ENCODE measurements at regions not wholly inside any gene's neighbourhood (a gene's known extent, or its start where the extent isn't known, plus 50 kb on each side); places are given as distances from the start of the nearest gene placed in this dataset.
A peak's percentile ranks its signal among the peaks of the same experiment; 100 is the strongest.

DNA sequence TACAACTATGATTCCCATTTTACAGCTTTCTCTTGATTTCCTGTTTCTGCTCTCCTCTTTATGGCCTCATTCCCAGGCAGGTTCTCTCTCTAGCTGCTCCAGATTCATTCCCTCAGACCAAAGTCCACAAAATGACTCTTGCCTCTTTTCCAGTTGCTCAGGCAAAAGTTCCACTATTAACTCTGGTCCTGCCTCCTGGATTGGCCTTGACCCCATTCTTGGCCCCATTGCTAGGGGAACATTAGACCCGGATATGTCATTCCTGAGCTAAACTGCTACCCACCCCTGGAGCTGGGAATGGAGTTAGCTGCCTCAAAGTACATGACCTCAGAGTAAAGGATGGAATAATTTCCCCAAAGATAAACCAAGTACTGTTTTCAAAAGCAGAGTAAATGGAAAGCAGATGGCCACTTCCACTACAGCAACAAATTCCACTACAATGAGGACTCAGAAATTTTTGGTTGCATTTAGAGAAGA, 73.0 kb upstream of the GAP43 start:
- peak; percentile 10 for DNase-seq (ENCODE audit: extremely low read depth, low read depth)

DNA sequence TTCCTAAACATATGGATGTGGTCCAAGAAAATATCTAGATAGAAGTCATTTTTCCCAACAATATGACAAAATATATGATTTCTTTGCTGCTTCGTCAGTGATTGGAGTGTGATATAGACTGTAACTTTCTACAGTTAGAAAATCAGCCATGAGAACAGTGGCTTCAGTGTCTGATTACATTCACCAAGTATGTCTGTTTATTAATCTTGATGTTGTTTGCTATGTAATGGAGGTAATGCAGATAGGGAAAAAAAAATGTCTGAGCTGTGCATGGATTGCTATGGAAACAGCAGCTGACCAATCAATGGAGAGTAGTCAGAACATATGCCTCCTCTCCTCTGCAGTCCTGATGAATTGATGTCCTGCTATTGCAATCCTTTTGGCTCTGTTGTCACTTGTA, 72.3 kb upstream of the GAP43 start:
- DNase-seq (ENCODE audit: extremely low read depth, low read depth) = no peak
- TF ChIP-seq, protein P1, sequence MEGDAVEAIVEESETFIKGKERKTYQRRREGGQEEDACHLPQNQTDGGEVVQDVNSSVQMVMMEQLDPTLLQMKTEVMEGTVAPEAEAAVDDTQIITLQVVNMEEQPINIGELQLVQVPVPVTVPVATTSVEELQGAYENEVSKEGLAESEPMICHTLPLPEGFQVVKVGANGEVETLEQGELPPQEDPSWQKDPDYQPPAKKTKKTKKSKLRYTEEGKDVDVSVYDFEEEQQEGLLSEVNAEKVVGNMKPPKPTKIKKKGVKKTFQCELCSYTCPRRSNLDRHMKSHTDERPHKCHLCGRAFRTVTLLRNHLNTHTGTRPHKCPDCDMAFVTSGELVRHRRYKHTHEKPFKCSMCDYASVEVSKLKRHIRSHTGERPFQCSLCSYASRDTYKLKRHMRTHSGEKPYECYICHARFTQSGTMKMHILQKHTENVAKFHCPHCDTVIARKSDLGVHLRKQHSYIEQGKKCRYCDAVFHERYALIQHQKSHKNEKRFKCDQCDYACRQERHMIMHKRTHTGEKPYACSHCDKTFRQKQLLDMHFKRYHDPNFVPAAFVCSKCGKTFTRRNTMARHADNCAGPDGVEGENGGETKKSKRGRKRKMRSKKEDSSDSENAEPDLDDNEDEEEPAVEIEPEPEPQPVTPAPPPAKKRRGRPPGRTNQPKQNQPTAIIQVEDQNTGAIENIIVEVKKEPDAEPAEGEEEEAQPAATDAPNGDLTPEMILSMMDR (IDR thresholded peaks at IDR 0.05; ENCODE audit: low read depth, low read length) = no peak

More for the DNA sequence above, 73.0 kb upstream of the GAP43 start:
- TF ChIP-seq, protein P1 (IDR thresholded peaks at IDR 0.05; ENCODE audit: low read depth, low read length) = no peak

DNA sequence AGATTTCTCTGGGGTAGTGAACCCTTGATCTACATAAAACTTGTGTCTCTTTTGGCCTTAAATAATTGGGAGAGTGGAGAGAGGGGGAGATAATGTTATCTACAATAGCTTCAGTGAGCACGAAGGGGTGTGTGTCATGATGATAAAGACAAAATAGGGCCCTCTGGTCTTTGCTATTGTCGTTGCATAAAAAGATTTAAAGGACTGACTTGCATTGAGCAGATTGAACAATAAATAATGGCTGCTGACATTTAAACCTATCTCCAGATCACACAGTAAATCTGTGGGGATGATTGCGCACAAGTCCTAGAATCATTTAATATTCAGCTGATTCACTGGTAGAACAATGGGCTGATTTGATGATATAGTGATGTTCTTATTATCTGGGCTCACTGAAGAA, 71.3 kb upstream of the GAP43 start:
- TF ChIP-seq, protein P1 (IDR thresholded peaks at IDR 0.05; ENCODE audit: low read depth, low read length) = no peak

DNA sequence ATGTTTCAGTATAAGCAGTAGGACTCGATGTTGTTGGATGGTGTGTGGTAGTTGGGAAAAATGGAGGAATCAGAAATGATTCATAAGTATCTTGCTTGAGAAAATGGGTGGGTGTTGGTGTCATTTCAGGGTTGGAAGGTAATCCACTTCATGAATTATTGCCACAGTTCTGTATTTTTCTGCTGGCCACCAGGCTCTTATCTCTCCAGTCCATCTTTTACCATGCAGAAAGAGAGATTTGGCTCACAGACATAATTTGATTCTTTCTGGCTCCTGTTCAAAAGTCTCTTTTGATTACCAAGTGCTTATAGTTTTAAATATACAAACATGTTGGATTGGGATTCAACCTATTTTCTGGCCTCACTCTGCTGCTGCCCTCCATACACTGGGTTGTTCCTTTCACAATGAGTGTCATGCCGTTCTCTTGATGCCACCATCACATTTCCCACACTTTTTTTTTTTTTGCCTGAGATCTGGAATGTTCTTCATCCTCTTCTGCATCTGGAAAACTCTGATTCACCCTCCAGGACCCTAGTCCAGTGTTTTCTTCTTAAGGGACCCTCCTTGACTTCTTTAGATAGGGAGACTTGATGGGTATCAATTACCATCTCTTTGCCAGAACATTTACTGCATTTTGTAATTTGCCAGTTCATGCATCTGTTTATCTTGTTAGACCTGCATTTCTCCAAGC, 69.4 kb upstream of the GAP43 start:
- DNase-seq (ENCODE audit: extremely low read depth, low read depth) = no peak
- TF ChIP-seq, protein P1 (IDR thresholded peaks at IDR 0.05; ENCODE audit: low read depth, low read length) = no peak

More for the DNA sequence above, 71.3 kb upstream of the GAP43 start:
- no peak for DNase-seq (ENCODE audit: extremely low read depth, low read depth)

DNA sequence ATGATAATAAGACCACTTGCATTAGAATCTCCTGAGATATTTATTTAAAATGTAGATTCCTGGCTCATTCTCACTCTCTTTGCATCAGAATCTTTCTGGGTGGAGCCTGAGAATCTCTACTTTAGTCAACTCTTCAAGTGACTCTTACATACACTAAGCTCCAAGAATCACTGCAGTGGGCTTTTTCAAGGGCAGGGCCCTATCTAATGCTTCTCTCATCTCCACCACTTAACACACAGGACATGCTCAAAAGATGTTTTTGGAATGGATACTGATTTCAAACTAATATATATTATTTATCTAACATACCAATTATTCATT, 68.9 kb upstream of the GAP43 start:
- DNase-seq (ENCODE audit: extremely low read depth, low read depth) = no peak
- TF ChIP-seq, protein P1 (IDR thresholded peaks at IDR 0.05; ENCODE audit: low read depth, low read length) = no peak

DNA sequence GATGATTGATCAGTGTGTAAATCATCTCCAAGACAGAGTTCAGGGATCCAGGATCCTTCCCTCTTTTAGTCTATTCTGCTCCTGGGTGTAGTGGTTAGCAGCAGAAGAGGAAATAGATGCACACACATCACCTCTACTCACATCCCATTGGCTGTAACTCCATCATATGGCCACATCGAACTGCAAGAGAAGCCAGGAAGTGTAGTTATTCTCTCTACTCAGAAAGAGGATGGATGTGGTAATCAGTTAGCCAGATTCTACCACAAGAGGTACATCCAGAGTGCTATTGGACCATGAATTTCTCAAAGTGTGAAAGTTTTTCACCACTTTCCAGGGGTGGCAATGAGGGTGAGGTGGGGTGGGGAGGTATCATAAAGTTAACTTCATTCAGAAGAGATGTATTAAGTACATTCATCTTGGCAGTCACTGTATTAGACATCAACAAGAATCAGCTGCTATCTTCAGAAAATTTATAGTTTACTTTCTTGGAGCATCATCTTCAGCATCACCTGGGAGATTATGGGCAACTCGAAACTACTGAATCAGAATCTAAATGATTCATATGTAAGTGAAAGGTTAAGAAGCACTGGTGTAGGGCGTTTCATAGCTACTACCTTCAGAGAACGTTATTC, 60.6 kb upstream of the GAP43 start:
- DNase-seq (ENCODE audit: extremely low read depth, low read depth) = no peak
- TF ChIP-seq, protein P1 (IDR thresholded peaks at IDR 0.05; ENCODE audit: low read depth, low read length) = no peak

DNA sequence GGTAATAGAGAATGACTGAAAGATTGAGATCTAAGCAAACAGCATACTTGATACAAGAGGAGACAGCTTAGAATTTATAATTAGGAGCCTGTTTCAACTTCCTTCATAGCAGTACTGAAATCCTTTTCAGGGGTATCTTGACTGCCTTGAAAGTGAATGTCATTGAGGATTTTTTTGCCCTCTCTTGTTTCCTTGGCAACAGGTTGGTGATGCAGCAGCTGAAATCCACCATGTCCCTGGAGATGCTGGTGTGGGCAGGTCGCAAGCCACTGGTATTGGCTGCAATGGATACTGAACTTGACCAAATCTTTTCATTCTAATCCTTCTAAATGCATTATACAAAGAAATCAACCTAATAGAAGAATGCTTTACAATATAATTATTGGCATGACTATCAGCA, 59.3 kb upstream of the GAP43 start:
- DNase-seq (ENCODE audit: extremely low read depth, low read depth) = no peak
- TF ChIP-seq, protein P1 (IDR thresholded peaks at IDR 0.05; ENCODE audit: low read depth, low read length) = no peak

Data from AG09319 (cell line).